ENCODE measurements at regions not wholly inside any gene's neighbourhood (a gene's known extent, or its start where the extent isn't known, plus 50 kb on each side); places are given as distances from the start of the nearest gene placed in this dataset.

DNA sequence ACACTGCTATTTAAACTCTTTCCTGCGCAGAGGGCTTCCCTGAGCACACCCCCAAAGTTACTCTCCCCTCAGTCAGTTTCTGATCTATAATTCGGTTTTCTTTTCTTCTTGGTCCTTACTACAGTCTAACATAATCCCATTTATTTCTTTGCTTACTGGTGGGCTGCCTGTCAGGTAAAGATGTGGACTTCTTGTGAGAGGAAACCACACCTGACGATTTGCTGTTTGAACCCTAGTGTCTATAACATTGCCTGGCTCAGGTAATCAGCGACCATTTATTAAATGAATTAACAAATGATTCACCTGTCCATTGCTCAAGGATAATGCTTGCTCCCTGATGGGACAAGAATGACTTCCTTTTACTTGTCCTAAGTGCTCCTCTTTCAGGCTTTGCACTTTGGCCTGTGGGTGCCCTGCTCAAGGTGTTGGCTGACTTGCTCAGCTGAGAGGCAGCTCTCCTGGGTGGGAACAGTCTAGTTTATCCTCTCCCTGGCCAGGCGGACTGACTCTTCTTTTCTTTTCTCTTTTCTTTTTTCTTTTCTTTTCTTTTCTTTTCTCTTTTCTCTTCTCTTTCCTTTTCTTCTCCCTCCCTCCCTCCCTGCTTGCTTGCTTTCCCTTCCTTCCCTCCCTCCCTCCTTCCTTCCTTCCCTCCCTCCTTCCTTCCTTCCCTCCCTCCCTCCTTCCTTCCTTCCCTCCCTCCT lies 233.1 kb downstream of the BCAS1 start:
- no peak overlapping the region for H3K27ac ChIP-seq (ENCODE audit: low read depth, low read length)
- H3K79me2 ChIP-seq (ENCODE audit: control insufficient read depth, low read length) = no peaks in the 10 kb centered on the region
- no peaks in the 10 kb centered on the region for H3K36me3 ChIP-seq (ENCODE audit: control insufficient read depth, low read length)
- H3K4me2 ChIP-seq (ENCODE audit: low read length) = no peak overlapping the region
- H3F3A ChIP-seq (ENCODE audit: control insufficient read depth, insufficient read depth) = peaks cover 31% of the 10 kb centered on the region
- peaks cover 57% of the 10 kb centered on the region for H3K4me1 ChIP-seq (ENCODE audit: control insufficient read depth, low read length)
- no peaks in the 10 kb centered on the region for H4K20me1 ChIP-seq (ENCODE audit: control insufficient read depth, insufficient read depth, low read depth, low read length)
- no peaks in the 10 kb centered on the region for H3K27me3 ChIP-seq (ENCODE audit: control insufficient read depth, low read length)
- 0 out of 2 replicates have a peak, but pooled peaks cover 2% of the 10 kb centered on the region for H3K9me3 ChIP-seq (ENCODE audit: control insufficient read depth, insufficient read depth, low read length)
- TF ChIP-seq, protein P1, sequence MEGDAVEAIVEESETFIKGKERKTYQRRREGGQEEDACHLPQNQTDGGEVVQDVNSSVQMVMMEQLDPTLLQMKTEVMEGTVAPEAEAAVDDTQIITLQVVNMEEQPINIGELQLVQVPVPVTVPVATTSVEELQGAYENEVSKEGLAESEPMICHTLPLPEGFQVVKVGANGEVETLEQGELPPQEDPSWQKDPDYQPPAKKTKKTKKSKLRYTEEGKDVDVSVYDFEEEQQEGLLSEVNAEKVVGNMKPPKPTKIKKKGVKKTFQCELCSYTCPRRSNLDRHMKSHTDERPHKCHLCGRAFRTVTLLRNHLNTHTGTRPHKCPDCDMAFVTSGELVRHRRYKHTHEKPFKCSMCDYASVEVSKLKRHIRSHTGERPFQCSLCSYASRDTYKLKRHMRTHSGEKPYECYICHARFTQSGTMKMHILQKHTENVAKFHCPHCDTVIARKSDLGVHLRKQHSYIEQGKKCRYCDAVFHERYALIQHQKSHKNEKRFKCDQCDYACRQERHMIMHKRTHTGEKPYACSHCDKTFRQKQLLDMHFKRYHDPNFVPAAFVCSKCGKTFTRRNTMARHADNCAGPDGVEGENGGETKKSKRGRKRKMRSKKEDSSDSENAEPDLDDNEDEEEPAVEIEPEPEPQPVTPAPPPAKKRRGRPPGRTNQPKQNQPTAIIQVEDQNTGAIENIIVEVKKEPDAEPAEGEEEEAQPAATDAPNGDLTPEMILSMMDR (IDR thresholded peaks at IDR 0.05; ENCODE audit: low read depth, low read length, poor library complexity, severe bottlenecking) = no peak
- TF ChIP-seq EZH2phosphoT487 (IDR thresholded peaks at IDR 0.05; ENCODE audit: borderline replicate concordance, low read length) = no peak
- H3K4me3 ChIP-seq (ENCODE audit: low read length) = no peak overlapping the region
- H3K9me2 ChIP-seq (replicated peaks; ENCODE audit: control insufficient read depth, low read length) = no peaks in the 10 kb centered on the region

GRCh38 chr20:53834749-53835148 lies 235.6 kb downstream of the BCAS1 start:
- Histone ChIP-seq H3K79me2 (ENCODE audit: control insufficient read depth, low read length) (no peaks in the 10 kb centered on the region), H3K4me2 (ENCODE audit: low read length) (peak overlapping the region; percentile 42; the same call in 1 of the 2 replicates), H4K20me1 (ENCODE audit: control insufficient read depth, insufficient read depth, low read depth, low read length) (no peaks in the 10 kb centered on the region), H3K9me2 (replicated peaks; ENCODE audit: control insufficient read depth, low read length) (no peaks in the 10 kb centered on the region), H3K27ac (ENCODE audit: low read depth, low read length) (no peak overlapping the region), H3K27me3 (ENCODE audit: control insufficient read depth, low read length) (no peaks in the 10 kb centered on the region), H3K36me3 (ENCODE audit: control insufficient read depth, low read length) (no peaks in the 10 kb centered on the region), H3K4me3 (ENCODE audit: low read length) (no peak overlapping the region), H3F3A (ENCODE audit: control insufficient read depth, insufficient read depth) (peaks cover 26% of the 10 kb centered on the region), H3K9me3 (ENCODE audit: control insufficient read depth, insufficient read depth, low read length) (0 out of 2 replicates have a peak, but pooled peaks cover 2% of the 10 kb centered on the region), H3K4me1 (ENCODE audit: control insufficient read depth, low read length) (peaks cover 67% of the 10 kb centered on the region)
- TF ChIP-seq EZH2phosphoT487 (IDR thresholded peaks at IDR 0.05; ENCODE audit: borderline replicate concordance, low read length) = no peak
- TF ChIP-seq, protein P1 (IDR thresholded peaks at IDR 0.05; ENCODE audit: low read depth, low read length, poor library complexity, severe bottlenecking) = no peak

GRCh38 chr20:53834062-53834442 lies 236.3 kb downstream of the BCAS1 start:
- H3K4me3 ChIP-seq (ENCODE audit: low read length) = peak overlapping the region; percentile 4; the same call in 1 of the 2 replicates
- H3K36me3 ChIP-seq (ENCODE audit: control insufficient read depth, low read length) = no peaks in the 10 kb centered on the region
- H3K9me2 ChIP-seq (replicated peaks; ENCODE audit: control insufficient read depth, low read length) = no peaks in the 10 kb centered on the region
- peak overlapping the region; percentile 42 for H3K4me2 ChIP-seq (ENCODE audit: low read length)
- 0 out of 2 replicates have a peak, but pooled peaks cover 2% of the 10 kb centered on the region for H3K9me3 ChIP-seq (ENCODE audit: control insufficient read depth, insufficient read depth, low read length)
- peaks cover 24% of the 10 kb centered on the region for H3F3A ChIP-seq (ENCODE audit: control insufficient read depth, insufficient read depth)
- TF ChIP-seq, protein P1 (IDR thresholded peaks at IDR 0.05; ENCODE audit: low read depth, low read length, poor library complexity, severe bottlenecking) = no peak
- no peak for TF ChIP-seq EZH2phosphoT487 (IDR thresholded peaks at IDR 0.05; ENCODE audit: borderline replicate concordance, low read length)
- no peaks in the 10 kb centered on the region for H3K27me3 ChIP-seq (ENCODE audit: control insufficient read depth, low read length)
- H4K20me1 ChIP-seq (ENCODE audit: control insufficient read depth, insufficient read depth, low read depth, low read length) = no peaks in the 10 kb centered on the region
- peak overlapping the region; percentile 17 for H3K27ac ChIP-seq (ENCODE audit: low read depth, low read length)
- no peaks in the 10 kb centered on the region for H3K79me2 ChIP-seq (ENCODE audit: control insufficient read depth, low read length)
- peaks cover 67% of the 10 kb centered on the region for H3K4me1 ChIP-seq (ENCODE audit: control insufficient read depth, low read length)

Data from DOHH2 (cell line).